Upper lobe of left lung (tissue), 4 donors: ENCODE measurements at regions not wholly inside any gene's neighbourhood (a gene's known extent, or its start where the extent isn't known, plus 50 kb on each side); places are given as distances from the start of the nearest gene placed in this dataset.

Source experiments
- EP300 ChIP-seq, 4 donors: sonication (generic); formaldehyde crosslinking; IDR thresholded peaks; one replicate each; pipeline ENCODE4 v1.5.1; 2017; ENCODE audit warnings: antibody characterized with exemption in 4 of 4, control low read depth in 2 of 4
- POLR2AphosphoS5 ChIP-seq, 2 donors: sonication (generic); formaldehyde crosslinking; IDR thresholded peaks; one replicate each; pipeline ENCODE4 v1.5.1; 2017; ENCODE audit warnings: antibody characterized with exemption in 2 of 2
- TF ChIP-seq, protein P1 (sequence below), 6 experiments: fragments of 450-650 bp in 4 of 6; fragments of 200-600 bp in 2 of 6; sonication (generic) in 2 of 6; IDR thresholded peaks; one replicate each; pipeline ENCODE4 v1.5.1; 2016 to 2019; ENCODE audit warnings: antibody characterized with exemption in 6 of 6

DNA sequence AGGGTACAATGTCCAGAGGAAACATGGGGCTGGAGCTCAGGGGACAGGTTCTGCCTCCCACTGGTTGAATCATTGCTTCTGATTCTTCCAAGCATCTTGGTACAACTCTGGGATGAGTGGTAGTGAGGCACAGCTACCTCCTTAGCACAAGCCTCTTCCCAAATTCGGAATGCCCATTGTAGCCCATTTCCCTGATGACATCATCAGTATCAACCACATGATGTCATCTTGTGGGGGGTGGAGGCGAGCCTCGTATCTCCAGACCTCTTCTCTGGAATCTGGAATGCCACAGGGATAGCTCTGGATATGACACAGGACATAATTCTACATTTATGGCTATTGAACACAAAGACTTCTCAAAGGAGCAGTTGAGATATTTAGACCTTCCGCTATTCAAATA is 715.2 kb downstream of the RNF144A start:
- TF ChIP-seq, protein P1, sequence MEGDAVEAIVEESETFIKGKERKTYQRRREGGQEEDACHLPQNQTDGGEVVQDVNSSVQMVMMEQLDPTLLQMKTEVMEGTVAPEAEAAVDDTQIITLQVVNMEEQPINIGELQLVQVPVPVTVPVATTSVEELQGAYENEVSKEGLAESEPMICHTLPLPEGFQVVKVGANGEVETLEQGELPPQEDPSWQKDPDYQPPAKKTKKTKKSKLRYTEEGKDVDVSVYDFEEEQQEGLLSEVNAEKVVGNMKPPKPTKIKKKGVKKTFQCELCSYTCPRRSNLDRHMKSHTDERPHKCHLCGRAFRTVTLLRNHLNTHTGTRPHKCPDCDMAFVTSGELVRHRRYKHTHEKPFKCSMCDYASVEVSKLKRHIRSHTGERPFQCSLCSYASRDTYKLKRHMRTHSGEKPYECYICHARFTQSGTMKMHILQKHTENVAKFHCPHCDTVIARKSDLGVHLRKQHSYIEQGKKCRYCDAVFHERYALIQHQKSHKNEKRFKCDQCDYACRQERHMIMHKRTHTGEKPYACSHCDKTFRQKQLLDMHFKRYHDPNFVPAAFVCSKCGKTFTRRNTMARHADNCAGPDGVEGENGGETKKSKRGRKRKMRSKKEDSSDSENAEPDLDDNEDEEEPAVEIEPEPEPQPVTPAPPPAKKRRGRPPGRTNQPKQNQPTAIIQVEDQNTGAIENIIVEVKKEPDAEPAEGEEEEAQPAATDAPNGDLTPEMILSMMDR (IDR thresholded peaks at IDR 0.05): no peak
- TF ChIP-seq POLR2AphosphoS5 (IDR thresholded peaks at IDR 0.05) (no peak), EP300 (IDR thresholded peaks at IDR 0.05) (no peak)
